ENCODE measurements at regions not wholly inside any gene's neighbourhood (a gene's known extent, or its start where the extent isn't known, plus 50 kb on each side); places are given as distances from the start of the nearest gene placed in this dataset.

- DNase-seq: no peak
These were observed 278.7 kb downstream of the FIGN start for GRCh38 chr2:163456953-163457743.

- DNase-seq: no peak
These were observed 280.0 kb downstream of the FIGN start for GRCh38 chr2:163455815-163456214.

GRCh38 chr2:163453920-163454319, 281.9 kb downstream of the FIGN start:
- DNase-seq: no peak

- DNase-seq: no peak
These were observed 294.2 kb downstream of the FIGN start for GRCh38 chr2:163441603-163442002.

- no peak for DNase-seq
These were observed 298.8 kb downstream of the FIGN start for GRCh38 chr2:163436963-163437362.

GRCh38 chr2:163428187-163428586, 307.6 kb downstream of the FIGN start:
- no peak for DNase-seq

GRCh38 chr2:163420604-163421003, 315.2 kb downstream of the FIGN start:
- DNase-seq: no peak

GRCh38 chr2:163419000-163419830, 316.6 kb downstream of the FIGN start:
- no peak for DNase-seq

GRCh38 chr2:163417596-163418337, 318.0 kb downstream of the FIGN start:
- DNase-seq: no peak

GRCh38 chr2:163414121-163414520, 321.7 kb downstream of the FIGN start:
- DNase-seq: no peak

- no peak for DNase-seq
These were observed 328.5 kb downstream of the FIGN start for GRCh38 chr2:163407296-163407695.

- no peak for DNase-seq
These were observed 330.5 kb downstream of the FIGN start for GRCh38 chr2:163405298-163405697.

- no peak for DNase-seq
These were observed 334.3 kb downstream of the FIGN start for GRCh38 chr2:163401481-163401880.

- no peak for DNase-seq
These were observed 338.4 kb downstream of the FIGN start for GRCh38 chr2:163397451-163397850.

- DNase-seq: no peak
These were observed 340.2 kb downstream of the FIGN start for GRCh38 chr2:163395602-163396001.

GRCh38 chr2:163389838-163390237, 346.0 kb downstream of the FIGN start:
- DNase-seq: no peak

GRCh38 chr2:163375472-163375871, 360.3 kb downstream of the FIGN start:
- no peak for DNase-seq

GRCh38 chr2:163375070-163375469, 360.7 kb downstream of the FIGN start:
- no peak for DNase-seq

GRCh38 chr2:163374282-163374681, 361.5 kb downstream of the FIGN start:
- DNase-seq: no peak

GRCh38 chr2:163373496-163373895, 362.3 kb downstream of the FIGN start:
- DNase-seq: no peak

- DNase-seq: no peak
These were observed 365.5 kb downstream of the FIGN start for GRCh38 chr2:163370169-163370886.

- DNase-seq: no peak
These were observed 366.7 kb downstream of the FIGN start for GRCh38 chr2:163369111-163369510.

- no peak for DNase-seq
These were observed 367.2 kb downstream of the FIGN start for GRCh38 chr2:163368655-163369054.

Data from CD4-positive, alpha-beta T cell treated with Interleukin-10 for 1 hour (primary cell).